GM18870 (cell line): ENCODE measurements at regions not wholly inside any gene's neighbourhood (a gene's known extent, or its start where the extent isn't known, plus 50 kb on each side); places are given as distances from the start of the nearest gene placed in this dataset.
"Not testable (repeated sequence)": the region's sequence is repeated elsewhere in the genome, so short reads cannot be mapped to it uniquely, and the experiment has no call there.

Experiments
- ATAC-seq: cut with Tn5 transposase; IDR thresholded peaks from one replicate; pipeline ENCODE4 v1.9.1; 2021; ENCODE audit warnings: moderate library complexity; ENCODE audit not compliant: unreplicated experiment

DNA sequence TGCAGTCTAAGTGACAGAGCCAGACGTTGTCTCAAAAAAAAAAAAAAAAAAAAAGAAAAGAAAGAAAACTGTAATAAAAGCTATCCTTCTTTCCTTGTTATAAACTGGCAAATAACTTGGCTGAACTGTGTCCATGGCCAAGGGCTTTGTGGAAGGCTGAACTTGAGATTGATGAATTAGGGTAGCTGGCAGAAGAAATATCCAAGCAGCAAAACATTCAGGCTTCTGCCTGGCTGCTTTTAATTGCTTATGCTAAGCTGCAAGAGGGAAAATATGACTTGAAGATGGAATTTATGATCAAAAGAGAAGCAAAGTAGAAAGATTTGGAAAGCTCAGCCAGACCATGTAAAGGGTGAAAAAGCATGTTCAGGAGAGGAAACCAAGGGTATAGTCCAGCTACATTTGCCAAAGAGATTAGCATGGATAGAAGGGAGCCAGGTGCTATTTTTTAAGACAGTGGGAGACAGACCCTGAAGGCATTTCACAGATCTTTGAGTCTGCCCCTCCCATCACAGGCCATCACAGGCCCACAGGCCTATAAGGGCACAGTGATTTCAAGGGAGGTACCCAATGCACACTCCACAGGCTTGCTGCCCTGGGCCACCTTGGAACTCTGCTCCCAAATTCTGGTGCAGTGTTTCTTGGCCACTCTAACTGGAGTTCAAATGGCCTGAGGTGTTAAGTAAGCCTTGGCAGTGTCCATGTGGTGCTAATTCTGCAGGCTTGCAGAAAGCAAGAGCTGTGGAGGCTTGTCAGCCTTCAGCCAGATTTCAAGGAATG, 226.0 kb downstream of the AEBP2 start:
- no peak for ATAC-seq

- ATAC-seq, result no peak
Observed at GRCh38 chr12:19666070-19666469, 226.8 kb downstream of the AEBP2 start.

GRCh38 chr12:19669793-19670192, 230.5 kb downstream of the AEBP2 start:
- no peak for ATAC-seq

DNA sequence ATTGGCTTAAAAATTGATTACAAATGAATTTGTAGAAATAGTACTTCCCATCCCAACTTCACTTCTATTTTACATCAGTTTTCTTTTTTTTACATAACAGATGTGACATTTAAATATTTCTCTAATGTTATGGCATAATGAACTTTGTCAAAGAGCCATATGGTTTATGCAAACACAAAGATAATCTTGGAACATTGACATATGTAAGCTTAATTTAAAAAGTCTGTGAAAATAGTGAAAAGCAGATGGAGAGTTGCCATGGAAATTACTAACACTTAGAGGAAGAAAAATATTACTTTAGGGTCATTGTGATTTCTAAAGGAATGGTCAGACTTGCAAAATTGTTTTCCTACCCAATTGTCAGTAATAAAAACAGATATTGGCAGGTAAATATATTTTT, 232.4 kb downstream of the AEBP2 start:
- ATAC-seq, result no peak

DNA sequence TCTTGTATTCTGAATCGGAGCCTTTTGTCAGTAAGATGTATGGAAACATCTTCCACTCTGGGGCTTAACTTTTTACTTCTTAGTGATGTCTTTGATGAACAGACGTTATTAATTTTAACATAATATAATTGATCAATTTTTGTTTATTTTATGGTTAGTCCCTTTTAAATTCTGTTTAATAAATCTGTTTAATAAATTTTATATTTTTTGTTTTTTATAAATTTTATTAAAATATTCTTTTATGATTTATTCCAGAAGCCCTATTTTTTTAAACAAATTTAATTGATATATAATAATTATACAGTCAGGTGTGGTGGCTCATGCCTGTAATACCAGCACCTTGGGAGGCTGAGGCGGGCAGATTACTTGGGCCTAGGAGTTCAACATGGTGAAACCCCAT, 235.1 kb downstream of the AEBP2 start:
- no peak for ATAC-seq

DNA sequence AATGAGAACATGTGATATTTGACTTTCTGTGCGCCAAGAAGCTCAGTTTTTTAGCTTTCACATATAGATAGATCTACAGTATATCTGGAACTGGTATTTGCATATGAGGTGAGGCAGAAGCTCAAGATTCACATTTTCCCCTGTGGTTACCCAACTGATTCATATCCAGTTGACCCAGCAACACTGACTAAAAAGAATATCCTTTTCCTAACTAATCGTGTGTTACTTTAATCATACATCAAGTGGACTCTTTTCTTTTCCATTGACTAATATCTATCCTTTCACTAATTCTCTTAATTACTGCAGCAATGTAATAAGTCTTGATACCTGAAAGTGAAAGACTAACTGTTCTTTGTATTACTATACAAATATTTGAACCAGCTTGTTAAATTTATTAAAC, 236.1 kb downstream of the AEBP2 start:
- ATAC-seq, result peak; percentile 83

GRCh38 chr12:19678501-19678900, 239.2 kb downstream of the AEBP2 start:
- not testable (repeated sequence) for ATAC-seq

DNA sequence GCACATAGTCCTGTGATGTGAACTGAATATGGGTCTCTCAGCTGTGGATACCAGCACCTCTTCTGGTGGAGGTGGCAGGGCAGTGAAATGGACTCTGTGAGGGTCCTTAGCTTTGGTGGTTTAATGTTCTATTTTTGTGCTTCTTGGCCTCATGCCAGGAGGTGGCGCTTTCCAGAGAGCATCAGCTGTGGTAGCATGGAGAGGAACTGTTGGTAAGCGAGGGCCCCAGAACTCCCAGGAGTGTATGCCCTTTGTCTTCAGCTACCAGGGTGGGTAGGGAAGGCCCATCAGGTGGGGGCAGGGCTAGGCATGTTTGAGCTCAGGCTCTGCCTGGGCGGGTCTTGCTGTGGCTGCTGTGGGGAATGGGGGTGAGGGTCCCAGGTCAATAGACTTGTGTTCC, 241.7 kb downstream of the AEBP2 start:
- no peak for ATAC-seq

DNA sequence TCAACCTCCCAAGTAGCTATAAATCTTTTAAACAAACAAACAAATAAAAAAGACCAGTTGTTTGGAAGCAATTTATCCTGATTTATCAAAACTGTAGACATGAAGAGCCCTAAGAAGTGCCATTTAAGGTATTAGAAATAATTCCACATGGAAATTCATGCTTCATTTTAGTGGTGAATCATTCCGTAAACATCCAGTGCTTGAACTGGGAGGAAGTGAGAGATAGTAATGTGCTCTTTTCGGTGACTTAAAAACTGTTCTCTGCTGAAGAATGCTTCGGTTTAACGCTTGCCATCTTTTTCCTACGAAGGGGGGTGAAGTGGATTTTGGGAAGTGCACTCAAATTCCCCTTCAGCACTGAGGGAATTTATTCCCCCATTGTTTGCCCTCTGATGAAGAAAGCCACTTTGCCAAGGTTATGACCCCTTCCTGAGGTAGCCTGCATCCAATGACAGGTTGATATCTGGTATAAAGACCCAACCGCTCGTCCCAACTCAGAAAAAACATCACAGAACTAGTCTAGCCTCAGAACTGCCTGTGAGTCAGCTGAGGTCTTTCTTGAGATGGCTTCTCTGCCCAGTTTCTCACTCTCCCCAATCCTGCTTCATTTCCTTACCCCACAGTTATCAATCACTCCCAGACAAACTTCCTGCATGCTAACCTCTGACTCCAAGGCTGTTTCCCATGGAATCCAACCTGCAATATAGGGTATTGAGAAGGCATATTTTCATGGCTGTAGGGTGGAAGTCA, 244.1 kb downstream of the AEBP2 start:
- ATAC-seq, result no peak

- ATAC-seq, result no peak
Observed at GRCh38 chr12:19687371-19687770, 248.1 kb downstream of the AEBP2 start.

- no peak for ATAC-seq
Observed at GRCh38 chr12:19688532-19688931, 249.2 kb downstream of the AEBP2 start.

DNA sequence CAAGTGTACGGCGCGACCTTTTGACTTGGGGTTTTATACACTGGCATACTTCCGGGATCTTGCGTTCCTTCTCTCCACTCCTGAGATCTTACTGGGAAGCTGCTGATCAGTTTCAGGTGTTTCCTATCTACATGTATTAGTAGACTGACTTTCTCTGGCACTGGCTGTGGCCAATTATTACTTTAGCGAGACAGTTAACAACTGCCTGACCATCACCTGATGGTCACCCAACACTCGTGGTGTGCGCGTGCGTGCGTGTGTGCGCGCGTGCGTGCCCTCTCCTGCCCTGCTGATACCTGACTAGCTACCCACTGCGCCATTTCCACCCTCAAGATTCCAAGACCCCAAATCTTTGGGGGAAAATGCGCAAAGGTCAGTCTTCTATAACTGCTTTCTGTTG, 249.9 kb downstream of the AEBP2 start:
- no peak for ATAC-seq

- no peak for ATAC-seq
Observed at GRCh38 chr12:19689801-19690472, 250.6 kb downstream of the AEBP2 start.

GRCh38 chr12:19692091-19692490, 252.8 kb downstream of the AEBP2 start:
- no peak for ATAC-seq

GRCh38 chr12:19692566-19692965, 253.3 kb downstream of the AEBP2 start:
- ATAC-seq, result no peak

- ATAC-seq, result no peak
Observed at GRCh38 chr12:19694627-19695026, 255.3 kb downstream of the AEBP2 start.

DNA sequence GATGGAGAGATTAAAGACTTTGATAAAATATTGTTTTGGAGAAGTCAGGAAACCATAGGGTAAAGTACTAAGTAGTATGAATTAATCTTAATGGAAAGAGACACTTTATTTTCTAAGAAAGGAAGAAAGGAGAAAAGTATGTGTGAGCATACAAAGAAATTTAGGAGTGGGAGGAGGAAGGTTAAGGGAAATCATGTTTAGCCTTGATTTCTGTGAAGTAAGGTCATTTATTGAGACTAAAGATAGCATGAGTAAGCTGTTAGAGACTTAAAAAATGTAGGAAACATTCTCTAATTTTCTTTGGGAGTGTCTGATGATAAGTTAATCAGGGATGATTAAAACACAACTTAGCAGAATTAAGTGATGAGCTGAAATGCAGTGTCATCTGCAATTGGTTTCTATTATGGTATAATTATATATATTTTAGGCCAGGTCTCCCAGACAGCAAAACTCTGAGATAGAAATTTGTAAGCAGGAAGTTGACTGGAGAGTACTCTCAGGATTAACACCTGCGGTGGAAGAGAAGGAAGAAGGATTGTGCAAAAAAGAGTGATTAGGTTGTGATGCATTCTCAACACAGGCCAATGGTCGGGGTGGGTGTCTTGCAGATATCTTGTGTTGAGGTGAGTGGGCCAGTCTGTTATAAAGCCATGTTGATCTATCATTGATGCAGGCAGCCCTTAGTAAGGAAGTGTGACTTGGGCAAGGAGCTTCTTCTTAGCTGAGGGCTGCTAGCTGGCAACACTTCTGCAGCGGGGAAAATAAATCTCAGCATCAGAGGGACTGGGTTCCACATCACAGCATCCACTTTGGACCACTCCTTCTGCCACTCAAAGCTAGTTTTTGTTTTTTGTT, 256.2 kb downstream of the AEBP2 start:
- no peak for ATAC-seq

- no peak for ATAC-seq
Observed at GRCh38 chr12:19700969-19701368, 261.7 kb downstream of the AEBP2 start.

DNA sequence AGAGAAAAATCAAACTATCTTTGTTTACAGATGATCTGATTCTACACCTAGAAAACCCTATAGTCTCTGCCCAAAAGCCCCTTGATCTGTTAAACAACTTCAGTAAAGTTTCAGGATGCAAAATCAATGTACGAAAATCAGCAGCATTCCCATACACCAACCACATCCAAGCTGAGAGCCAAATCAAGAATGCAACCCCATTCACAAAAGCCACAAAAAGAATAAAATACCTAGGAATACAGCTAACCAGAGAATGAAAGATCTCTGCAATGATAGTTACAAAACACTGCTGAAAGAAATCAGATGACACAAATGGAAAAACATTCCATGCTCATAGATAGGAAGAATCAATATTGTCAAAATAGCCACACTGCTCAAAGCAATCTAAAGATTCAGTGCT, 265.7 kb downstream of the AEBP2 start:
- ATAC-seq, result no peak

GRCh38 chr12:19706936-19707335, 267.6 kb downstream of the AEBP2 start:
- ATAC-seq, result no peak

- ATAC-seq, result no peak
Observed at GRCh38 chr12:19707948-19708409, 268.7 kb downstream of the AEBP2 start.
